PC-3 (cell line): ENCODE measurements at regions not wholly inside any gene's neighbourhood (a gene's known extent, or its start where the extent isn't known, plus 50 kb on each side); places are given as distances from the start of the nearest gene placed in this dataset.
"Not testable (repeated sequence)": the region's sequence is repeated elsewhere in the genome, so short reads cannot be mapped to it uniquely, and the experiment has no call there.

ENCODE experiments used
- EZH2 ChIP-seq: fragments of 300-600 bp; sonication (generic); IDR thresholded peaks from one replicate; pipeline ENCODE4 v1.6.1; 2017; ENCODE audit warnings: antibody characterized with exemption, mild to moderate bottlenecking, low read length; ENCODE audit not compliant: unreplicated experiment
- TF ChIP-seq, protein P1 (sequence below): fragments of 300-600 bp; sonication (generic); conservative IDR thresholded peaks from 2 replicates; pipeline ENCODE4 v1.5.1; 2017; ENCODE audit warnings: antibody characterized with exemption, low read depth, mild to moderate bottlenecking, low read length

DNA sequence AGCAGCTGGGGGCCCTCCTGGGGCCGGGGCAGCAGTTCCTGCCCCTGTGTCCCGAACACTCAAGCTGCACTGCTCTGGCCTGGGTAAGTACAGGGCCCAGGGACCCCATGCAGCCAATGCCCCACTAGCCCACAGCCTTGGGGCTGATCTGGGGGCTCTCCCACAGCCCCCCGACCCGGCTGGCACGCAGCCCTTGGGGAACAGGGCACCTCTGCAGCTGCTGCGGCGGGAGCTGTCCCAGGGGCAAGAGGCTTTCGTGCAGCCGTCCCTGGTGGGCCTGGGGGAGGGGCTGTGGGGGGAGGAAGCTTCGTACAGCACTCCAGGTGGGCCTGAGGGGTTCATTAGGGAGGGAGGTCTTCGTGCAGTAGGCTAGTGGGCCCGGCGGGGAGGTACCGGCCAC is 186.9 kb downstream of the IGLL1 start:
- TF ChIP-seq, protein P1, sequence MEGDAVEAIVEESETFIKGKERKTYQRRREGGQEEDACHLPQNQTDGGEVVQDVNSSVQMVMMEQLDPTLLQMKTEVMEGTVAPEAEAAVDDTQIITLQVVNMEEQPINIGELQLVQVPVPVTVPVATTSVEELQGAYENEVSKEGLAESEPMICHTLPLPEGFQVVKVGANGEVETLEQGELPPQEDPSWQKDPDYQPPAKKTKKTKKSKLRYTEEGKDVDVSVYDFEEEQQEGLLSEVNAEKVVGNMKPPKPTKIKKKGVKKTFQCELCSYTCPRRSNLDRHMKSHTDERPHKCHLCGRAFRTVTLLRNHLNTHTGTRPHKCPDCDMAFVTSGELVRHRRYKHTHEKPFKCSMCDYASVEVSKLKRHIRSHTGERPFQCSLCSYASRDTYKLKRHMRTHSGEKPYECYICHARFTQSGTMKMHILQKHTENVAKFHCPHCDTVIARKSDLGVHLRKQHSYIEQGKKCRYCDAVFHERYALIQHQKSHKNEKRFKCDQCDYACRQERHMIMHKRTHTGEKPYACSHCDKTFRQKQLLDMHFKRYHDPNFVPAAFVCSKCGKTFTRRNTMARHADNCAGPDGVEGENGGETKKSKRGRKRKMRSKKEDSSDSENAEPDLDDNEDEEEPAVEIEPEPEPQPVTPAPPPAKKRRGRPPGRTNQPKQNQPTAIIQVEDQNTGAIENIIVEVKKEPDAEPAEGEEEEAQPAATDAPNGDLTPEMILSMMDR = not testable (repeated sequence)
- not testable (repeated sequence) for TF ChIP-seq EZH2
